Thoracic aorta (tissue), 2 donors: ENCODE measurements at regions not wholly inside any gene's neighbourhood (a gene's known extent, or its start where the extent isn't known, plus 50 kb on each side); places are given as distances from the start of the nearest gene placed in this dataset.

Source experiments
- ATAC-seq: fragments of 150-250 bp; one replicate; pipeline ENCODE4 v1.8.0; 2017; ENCODE audit warnings: low read depth; ENCODE audit not compliant: insufficient number of reproducible peaks, low FRiP score
- DNase-seq: peaks from one replicate; pipeline ENCODE4 v3.0.0-alpha.2; 2020; ENCODE audit warnings: low spot score
- H3K27ac ChIP-seq, 2 donors: fragments of 200-600 bp; sonication (generic); 1 replicate in 1 of 2; 2 replicates in 1 of 2; pipeline ENCODE4 v1.5.1; 2016; ENCODE audit warnings: mild to moderate bottlenecking in 2 of 2, moderate library complexity in 2 of 2
- H3K27me3 ChIP-seq: fragments of 200-600 bp; sonication (generic); replicated peaks from 2 replicates; pipeline ENCODE4 v1.6.0; 2016; ENCODE audit warnings: mild to moderate bottlenecking; ENCODE audit not compliant: insufficient read depth
- H3K36me3 ChIP-seq: fragments of 200-600 bp; sonication (generic); one replicate; pipeline ENCODE4 v1.5.1; 2016
- H3K4me1 ChIP-seq, 2 donors: fragments of 200-600 bp; sonication (generic); 1 replicate in 1 of 2; 2 replicates in 1 of 2; pipeline versions ENCODE4 v1.5.1 to v1.6.0; 2016; ENCODE audit warnings: low read depth in 2 of 2, mild to moderate bottlenecking in 1 of 2; ENCODE audit not compliant: control insufficient read depth in 1 of 2
- H3K4me3 ChIP-seq: fragments of 200-600 bp; sonication (generic); 2 replicates; pipeline ENCODE4 v1.5.1; 2016; ENCODE audit warnings: mild to moderate bottlenecking
- H3K9me3 ChIP-seq: fragments of 200-600 bp; sonication (generic); 2 replicates; pipeline ENCODE4 v1.5.1; 2016
- CTCF ChIP-seq: fragments of 200-600 bp; sonication (generic); IDR thresholded peaks from one replicate; pipeline ENCODE4 v1.5.1; 2019; ENCODE audit warnings: antibody characterized with exemption

- no peak for DNase-seq
- Histone ChIP-seq H3K27ac (no peak overlapping the region), H3K4me3 (no peak overlapping the region), H3K36me3 (no peaks in the 10 kb centered on the region), H3K4me1 (no peaks in the 10 kb centered on the region), H3K27me3 (no peaks in the 10 kb centered on the region), H3K9me3 (peaks cover 3% of the 10 kb centered on the region)
- TF ChIP-seq CTCF, result no peak
- no peak for ATAC-seq
Observed at GRCh38 chr6:130587778-130588520, 222.1 kb downstream of the TMEM200A start.

- no peak for ATAC-seq
- no peak for DNase-seq
- no peak overlapping the region for H3K27ac ChIP-seq
- H3K36me3 ChIP-seq, result no peaks in the 10 kb centered on the region
- H3K4me1 ChIP-seq, result no peaks in the 10 kb centered on the region
- peaks cover 3% of the 10 kb centered on the region for H3K9me3 ChIP-seq
- H3K4me3 ChIP-seq, result no peak overlapping the region
- H3K27me3 ChIP-seq, result no peaks in the 10 kb centered on the region
- TF ChIP-seq CTCF, result no peak
Observed at GRCh38 chr6:130593200-130593599, 227.4 kb downstream of the TMEM200A start.

GRCh38 chr6:130593948-130594347, 228.1 kb downstream of the TMEM200A start:
- peaks cover 3% of the 10 kb centered on the region for H3K9me3 ChIP-seq

GRCh38 chr6:130598021-130598989, 228.9 kb upstream of the SMLR1 start:
- ATAC-seq, result no peak
- H3K27ac ChIP-seq, result no peak overlapping the region
- DNase-seq, result no peak
- H3K27me3 ChIP-seq, result no peaks in the 10 kb centered on the region
- H3K36me3 ChIP-seq, result no peaks in the 10 kb centered on the region
- no peak overlapping the region for H3K4me3 ChIP-seq
- H3K9me3 ChIP-seq, result no peaks in the 10 kb centered on the region
- no peaks in the 10 kb centered on the region for H3K4me1 ChIP-seq
- no peak for TF ChIP-seq CTCF

More at GRCh38 chr6:130593948-130594347, 228.1 kb downstream of the TMEM200A start:
- Histone ChIP-seq H3K4me1 (no peaks in the 10 kb centered on the region), H3K27me3 (no peaks in the 10 kb centered on the region), H3K36me3 (no peaks in the 10 kb centered on the region), H3K27ac (no peak overlapping the region), H3K4me3 (no peak overlapping the region)
- TF ChIP-seq CTCF, result no peak
- ATAC-seq, result no peak
- no peak for DNase-seq

- Histone ChIP-seq H3K36me3 (no peaks in the 10 kb centered on the region), H3K4me3 (no peak overlapping the region), H3K9me3 (no peaks in the 10 kb centered on the region), H3K27ac (no peak overlapping the region), H3K4me1 (peaks cover 0 to 3% of the 10 kb centered on the region in 2 donors), H3K27me3 (no peaks in the 10 kb centered on the region)
- DNase-seq (no peak), ATAC-seq (no peak)
- no peak for TF ChIP-seq CTCF
Observed at GRCh38 chr6:130600880-130601341, 226.3 kb upstream of the SMLR1 start.
